Fibroblast of peridontal ligament (primary cell): ENCODE measurements at regions not wholly inside any gene's neighbourhood (a gene's known extent, or its start where the extent isn't known, plus 50 kb on each side); places are given as distances from the start of the nearest gene placed in this dataset.
"Not testable (repeated sequence)": the region's sequence is repeated elsewhere in the genome, so short reads cannot be mapped to it uniquely, and the experiment has no call there.

Source experiments
- DNase-seq: peaks from one replicate; pipeline ENCODE4 v3.0.0-alpha.2; 2010; ENCODE audit errors: extremely low read depth

DNA sequence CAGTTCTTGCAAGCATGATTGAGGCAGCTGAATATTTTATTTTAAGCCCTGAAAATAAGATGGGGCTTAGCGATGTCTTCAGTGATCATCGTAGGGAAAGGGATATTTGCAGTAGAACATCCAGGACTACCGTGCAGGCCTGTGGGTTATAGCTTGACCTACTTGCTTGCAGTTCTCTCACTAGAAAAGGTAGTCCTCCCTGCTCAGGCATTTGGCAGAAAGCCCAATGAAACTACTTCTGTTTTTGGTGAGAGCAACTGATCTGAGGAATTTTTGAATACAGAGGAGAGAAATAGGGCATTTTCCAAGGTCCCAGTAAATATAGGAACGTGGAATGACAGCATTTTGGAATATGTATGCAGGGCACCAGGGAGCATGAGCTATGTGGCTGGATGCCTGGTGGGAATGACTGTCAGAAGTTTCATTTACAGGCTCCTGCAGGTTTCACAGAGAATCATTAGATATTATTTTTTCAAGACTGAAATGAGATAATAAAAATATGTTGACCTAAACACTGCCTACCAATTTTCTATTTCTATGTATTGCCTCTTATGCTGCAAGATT lies 417.9 kb upstream of the ACTBL2 start:
- DNase-seq: no peak

GRCh38 chr5:57896576-57896975 lies 414.0 kb upstream of the ACTBL2 start:
- DNase-seq: no peak

GRCh38 chr5:57895766-57896165 lies 413.2 kb upstream of the ACTBL2 start:
- peak; percentile 78 for DNase-seq

- DNase-seq: no peak
Observed at GRCh38 chr5:57893926-57894325, 411.3 kb upstream of the ACTBL2 start.

DNA sequence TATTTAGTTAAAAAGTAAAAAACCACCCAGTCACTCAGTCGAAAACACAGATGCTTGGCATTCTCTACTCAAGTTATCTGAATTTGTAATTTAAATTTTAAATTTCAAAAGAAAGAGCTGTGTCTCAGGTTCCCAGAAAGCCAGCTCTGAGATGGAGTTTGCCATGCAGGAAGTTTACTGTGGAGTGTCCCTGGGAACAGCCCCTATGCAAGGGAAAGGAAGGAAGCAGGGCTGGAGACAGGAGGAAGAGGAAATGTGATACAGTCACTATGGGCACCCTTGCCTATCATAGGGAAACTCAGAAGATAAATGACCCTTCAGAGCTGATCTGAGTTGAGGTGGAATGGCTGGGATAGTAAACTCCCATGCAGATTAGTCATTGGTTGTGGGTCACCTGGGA lies 408.8 kb upstream of the ACTBL2 start:
- no peak for DNase-seq

- DNase-seq: peak; percentile 65
Observed at GRCh38 chr5:57889558-57889957, 406.9 kb upstream of the ACTBL2 start.

- DNase-seq: peak; percentile 76
Observed at GRCh38 chr5:57887851-57888621, 405.4 kb upstream of the ACTBL2 start.

- DNase-seq: no peak
Observed at GRCh38 chr5:57884346-57885102, 401.9 kb upstream of the ACTBL2 start.

DNA sequence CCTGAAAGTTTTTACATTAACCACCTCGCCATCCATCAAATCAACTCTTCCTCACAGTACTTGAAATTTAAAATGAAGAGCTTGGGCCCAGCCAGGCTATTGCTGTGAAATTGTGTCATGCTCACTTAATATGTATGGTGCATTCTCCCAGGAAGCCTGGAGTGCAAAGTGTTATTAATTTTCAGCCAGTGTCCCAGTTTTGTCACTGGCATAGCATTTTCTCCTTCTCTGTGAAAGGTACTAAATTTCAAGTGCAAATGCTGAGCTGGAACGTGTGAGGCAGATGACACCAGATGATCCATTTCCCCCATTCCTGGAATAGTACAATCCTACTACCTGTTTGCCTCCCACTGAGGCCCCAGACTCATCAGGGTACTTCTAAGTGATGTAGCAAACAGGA lies 397.6 kb upstream of the ACTBL2 start:
- no peak for DNase-seq

GRCh38 chr5:57878301-57878722 lies 395.7 kb upstream of the ACTBL2 start:
- no peak for DNase-seq

- no peak for DNase-seq
Observed at GRCh38 chr5:57871496-57871895, 388.9 kb upstream of the ACTBL2 start.

GRCh38 chr5:57870267-57870666 lies 387.7 kb upstream of the ACTBL2 start:
- not testable (repeated sequence) for DNase-seq

- peak; percentile 70 for DNase-seq
Observed at GRCh38 chr5:57863661-57864060, 381.1 kb upstream of the ACTBL2 start.

GRCh38 chr5:57862942-57863341 lies 380.3 kb upstream of the ACTBL2 start:
- DNase-seq: no peak

GRCh38 chr5:57862471-57862911 lies 379.9 kb upstream of the ACTBL2 start:
- no peak for DNase-seq

GRCh38 chr5:57859626-57860025 lies 377.0 kb upstream of the ACTBL2 start:
- DNase-seq: no peak

DNA sequence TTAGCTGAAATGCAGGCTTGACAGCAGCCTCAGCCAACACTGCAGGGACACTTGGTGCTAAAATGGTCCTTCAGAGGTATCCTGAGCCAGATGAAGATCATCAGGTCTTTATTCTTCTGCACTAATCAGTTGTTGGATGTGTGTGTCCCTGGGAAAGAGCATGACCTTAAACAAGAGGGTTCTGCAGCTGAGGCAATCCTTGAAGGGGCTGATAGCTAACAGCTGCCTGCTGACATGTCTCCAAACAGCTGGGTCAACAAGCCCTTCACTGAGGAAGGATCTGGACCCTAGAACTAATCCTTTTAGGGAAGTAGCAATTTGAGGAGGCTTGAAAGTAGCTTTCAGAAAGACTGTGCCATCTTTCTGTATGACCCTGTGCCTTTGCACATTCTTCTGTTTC lies 376.3 kb upstream of the ACTBL2 start:
- DNase-seq: no peak

DNA sequence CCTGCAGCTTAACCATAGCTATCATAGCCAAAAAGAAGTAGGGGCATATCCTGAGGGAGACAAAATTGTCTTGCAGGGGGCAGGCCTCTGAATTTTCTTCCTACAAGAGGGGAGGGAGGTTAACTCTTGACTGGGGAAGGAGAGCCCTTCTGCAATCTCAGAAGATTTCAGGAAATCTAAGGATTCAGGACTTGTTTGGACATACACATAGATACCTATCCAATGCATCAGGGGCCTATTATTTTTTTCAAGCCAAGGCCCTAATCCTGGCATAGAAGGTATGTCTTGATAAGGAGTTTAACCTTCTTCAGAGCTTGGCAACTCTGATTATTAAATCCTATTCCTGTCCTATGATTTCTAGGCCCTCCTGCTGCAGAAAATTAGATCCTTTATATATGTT lies 375.1 kb upstream of the ACTBL2 start:
- DNase-seq: no peak

GRCh38 chr5:57855831-57856230 lies 373.2 kb upstream of the ACTBL2 start:
- DNase-seq: no peak

DNA sequence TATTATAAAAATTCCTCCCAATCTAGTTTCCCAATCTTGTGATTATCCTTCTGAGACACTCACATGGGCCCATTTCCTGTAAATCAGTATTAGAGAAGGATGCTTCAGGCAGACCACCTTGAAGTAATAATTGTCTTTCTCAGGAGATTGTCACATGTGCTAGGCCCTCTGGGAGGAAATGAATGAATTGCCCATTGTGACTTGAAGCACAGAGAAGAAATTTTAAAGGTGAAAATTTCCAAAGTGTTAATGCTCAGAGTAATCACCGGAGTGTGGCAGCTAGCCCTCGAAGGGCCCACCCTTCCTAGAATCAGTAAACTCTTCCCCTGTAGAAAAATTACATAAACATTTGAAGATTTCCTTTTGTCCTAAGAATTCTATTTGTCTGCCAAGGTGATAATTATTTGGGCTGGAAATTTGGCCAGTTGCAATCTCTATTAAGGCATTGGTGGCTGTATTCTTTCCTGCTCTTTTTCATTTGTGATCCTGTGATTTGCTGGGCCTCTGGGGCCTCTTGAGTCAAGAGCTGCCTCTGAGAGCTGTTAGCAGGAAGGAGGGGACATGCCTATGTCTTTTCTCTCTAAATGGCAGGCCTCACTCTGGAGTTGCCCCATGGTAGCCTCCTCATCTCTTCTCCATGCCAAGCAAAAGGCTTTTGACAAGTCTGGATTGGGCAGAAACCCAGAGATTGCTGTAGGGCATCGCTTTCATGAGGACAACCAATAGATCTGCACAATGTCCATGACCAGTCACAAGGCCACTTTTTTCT lies 371.5 kb upstream of the ACTBL2 start:
- no peak for DNase-seq

DNA sequence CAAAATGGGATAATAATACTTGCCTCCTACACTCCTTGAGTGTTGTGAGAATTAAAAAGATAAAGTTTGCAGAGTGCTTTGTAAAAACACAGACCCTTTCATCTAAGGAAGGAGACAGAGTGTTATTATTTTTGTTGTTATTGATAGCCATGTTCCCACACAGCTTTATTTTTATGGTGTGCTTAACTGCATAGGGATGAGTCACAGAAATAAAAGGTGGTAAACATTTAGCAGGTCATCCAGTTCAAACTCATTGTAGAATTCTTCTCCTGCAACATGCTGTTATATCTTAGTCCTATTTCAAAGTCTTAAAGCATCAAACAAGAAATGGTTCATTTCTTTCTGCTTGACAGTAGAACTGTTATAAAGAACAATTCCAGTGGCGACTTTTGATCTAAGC lies 367.5 kb upstream of the ACTBL2 start:
- DNase-seq: no peak

DNA sequence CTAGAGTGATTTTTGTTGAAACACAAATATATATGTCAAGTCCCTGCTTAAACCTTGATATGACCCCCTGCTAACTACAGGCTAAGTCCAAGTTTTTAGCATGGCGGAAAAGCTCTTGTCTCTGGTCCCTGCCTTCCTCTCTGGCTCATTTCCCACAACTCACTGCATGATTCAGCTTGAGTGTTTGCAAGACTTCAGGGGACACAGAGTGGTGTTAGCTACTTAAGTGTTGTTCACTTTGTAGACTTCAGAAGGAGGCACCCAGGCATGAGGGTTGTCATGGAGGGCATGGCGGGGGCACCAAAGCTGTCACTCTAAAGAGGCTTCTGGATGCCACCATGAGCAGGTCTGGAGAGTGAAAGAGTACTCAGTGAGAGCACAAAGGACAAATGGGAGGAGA lies 362.4 kb upstream of the ACTBL2 start:
- DNase-seq: no peak
